ENCODE measurements at regions not wholly inside any gene's neighbourhood (a gene's known extent, or its start where the extent isn't known, plus 50 kb on each side); places are given as distances from the start of the nearest gene placed in this dataset.
A peak's percentile ranks its signal among the peaks of the same experiment; 100 is the strongest.

DNA sequence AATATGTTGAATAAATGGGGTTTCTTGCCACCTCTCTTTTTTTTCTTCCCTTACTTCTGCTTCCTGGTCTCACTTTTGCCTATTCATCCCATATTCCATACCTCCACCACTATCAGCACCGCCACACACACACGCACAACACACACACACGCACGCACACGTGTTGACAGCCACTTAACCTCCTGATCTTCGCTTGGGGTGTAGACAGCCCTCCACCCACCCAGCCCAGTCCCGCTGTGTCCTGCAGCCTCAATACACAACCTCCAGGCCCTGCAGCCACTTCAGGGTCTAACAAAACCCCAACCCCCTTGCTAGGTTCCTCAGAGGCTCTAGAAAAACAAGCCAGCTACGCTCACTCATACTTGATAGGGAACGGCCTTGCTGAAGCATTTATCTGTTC lies 72.3 kb downstream of the LINC00237 start:
- DNase-seq = no peak

DNA sequence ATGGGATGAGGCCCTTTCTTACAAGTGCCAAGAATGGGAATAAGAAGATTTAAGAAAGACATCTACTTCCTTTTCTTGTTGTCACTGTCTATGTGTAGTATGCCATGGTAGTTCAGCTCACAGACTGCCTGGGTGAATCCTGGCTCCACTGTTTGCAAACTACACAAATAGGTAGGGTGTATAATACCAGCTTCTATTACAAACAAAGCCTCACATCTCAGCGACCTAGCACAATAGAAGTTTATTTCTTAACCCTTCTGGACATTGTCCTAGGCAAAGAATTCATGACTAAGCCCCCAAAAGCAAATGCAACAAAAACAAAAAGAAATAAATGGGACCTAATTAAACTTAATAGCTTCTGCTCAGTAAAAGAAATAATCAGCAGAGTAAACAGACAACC lies 74.5 kb downstream of the LINC00237 start:
- DNase-seq = peak; percentile 89

DNA sequence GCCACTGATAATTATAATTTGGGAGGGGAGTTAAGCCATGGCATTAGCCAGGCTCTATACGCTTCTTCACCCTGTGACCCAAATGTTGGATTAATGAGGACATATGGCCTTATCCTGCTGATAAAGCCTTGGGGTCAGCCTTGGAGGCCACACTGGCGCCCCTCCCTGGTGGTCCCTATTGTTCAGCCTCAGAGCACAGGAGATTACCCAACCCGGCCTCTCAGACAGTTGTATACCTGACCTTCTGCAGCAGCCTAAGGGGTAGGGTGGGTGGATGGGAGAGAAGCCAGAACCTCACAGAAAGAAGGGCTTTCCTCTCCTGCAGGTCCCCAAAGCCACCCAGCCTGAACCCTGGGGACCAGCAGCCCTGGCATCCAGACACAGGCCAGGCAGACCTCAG lies 76.8 kb downstream of the LINC00237 start:
- no peak for DNase-seq

DNA sequence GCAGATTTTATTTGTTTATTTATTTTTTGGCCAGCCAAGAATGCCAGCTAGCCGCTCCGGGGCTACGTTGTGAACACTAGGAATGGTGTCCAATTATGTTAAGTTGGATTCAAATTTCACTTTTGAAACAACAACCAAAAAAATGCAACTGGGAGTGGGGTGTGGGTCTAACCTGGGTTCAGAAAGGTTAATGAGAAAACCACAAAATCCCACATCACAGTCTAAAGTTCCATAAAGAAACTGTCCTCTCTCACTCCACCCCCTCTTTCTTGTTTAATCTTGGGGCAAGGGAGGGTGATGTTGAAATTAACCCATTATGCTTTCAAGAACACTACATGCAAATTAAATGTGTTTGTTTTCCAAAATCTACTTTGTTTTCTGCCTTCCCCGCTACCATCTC lies 77.2 kb downstream of the LINC00237 start:
- DNase-seq = no peak

DNA sequence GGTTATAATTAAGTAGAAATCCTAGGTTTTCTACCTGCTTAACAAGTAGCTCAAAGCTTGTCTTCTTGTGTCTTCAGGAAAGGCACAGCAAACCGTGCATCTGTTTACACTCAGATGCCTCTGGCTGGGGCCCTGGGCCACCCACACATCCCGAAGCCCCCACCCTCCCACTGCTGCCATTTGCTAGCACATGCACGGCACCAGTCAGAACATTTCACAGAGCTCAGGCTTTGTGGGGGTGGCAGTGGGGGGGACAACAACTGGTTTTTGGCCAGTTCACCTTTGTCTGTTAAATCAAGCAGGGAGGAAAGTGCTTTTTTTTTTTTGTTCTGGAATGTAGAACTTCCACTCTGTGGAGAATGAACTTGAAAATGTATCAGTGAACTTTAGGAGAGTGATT lies 77.7 kb downstream of the LINC00237 start:
- no peak for DNase-seq

DNA sequence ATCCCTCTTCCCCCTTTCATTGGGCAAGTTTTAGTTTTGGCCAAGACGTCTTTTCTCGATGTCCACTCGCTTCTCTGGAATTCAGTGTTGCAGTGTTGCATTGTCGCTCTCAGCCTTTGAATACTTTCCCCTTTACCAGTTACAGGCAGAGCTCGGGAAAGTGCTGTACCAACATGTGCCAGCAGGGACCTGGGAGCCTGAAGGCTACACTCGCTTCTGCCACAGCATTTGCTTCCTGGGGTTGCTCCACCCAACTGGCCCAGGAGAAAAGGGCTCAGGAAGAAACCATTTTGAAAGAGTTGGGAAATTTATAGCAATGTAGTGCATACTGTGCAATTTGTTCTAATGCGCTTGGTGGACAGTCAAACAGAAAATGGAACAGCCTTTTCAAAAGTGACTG lies 78.6 kb downstream of the LINC00237 start:
- DNase-seq = no peak

DNA sequence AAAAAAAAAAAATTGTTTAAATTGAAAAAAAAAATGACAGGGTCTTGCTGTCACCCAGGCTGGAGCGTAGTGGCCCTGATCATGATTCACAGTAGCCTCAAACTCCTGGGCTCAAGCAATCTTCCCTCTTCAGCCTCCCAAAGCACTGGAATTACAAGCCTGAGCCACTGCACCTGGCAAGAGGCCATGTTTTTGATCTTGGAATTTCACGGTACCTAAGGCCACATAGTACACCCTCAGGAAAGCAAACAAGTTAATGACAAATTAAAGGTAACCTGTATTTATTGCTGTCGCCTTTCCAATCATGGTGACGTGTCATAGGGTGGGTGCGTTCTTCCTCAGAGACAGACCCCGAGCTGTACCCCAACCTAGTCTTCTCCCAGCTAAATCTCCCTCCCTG lies 79.2 kb downstream of the LINC00237 start:
- no peak for DNase-seq

DNA sequence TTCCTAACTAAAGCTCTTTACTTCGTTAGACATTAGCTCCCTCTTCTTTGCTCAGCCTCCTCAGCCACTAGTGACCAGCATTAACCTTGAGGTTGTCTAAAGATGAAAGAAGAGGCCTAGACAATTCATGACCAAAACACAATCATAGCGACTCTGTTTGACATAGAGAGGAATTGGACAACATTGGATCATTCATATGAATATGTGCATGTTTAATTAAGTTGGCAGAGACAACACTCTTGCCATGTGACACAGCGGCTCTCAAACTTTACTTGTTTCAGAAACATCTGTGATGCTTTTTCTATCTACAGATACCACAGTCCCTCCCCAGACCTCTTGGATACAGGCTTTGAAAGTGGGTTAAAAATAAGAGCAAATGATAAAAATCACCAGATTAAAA lies 81.7 kb downstream of the LINC00237 start:
- DNase-seq = no peak

DNA sequence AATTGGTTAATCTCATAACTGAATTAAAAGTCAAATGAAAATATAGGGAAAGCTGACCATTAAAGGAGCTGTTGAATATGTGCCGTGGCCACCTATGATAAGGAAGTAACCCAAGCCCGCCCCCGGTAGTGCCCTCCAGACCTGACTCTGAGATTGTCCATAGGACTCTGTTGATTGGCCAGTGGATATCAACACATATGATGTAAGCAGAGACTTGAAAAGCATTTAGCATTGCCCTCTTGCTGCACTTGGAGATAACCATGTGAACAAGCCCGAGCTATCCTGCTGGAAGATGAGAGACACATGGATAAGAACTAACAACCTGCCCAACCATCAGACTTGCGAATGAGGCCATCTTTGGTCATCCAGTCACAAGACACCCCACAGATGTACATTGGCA lies 83.2 kb downstream of the LINC00237 start:
- DNase-seq = no peak

DNA sequence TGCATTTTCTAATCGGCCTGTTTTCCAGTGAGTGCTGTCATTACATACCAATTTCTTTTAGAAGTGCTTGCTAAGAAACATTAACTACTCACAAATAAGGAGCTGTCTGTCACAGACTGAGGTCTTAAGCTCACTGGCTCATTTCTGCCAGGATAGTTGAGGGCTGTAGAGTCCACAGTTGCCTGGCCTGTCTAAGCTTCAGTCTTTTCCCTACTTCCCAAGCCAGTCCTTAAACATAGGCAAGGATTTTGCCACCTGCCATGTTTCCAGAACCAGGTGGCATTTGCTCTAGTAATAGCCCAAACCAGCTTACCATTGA lies 84.7 kb downstream of the LINC00237 start:
- no peak for DNase-seq

DNA sequence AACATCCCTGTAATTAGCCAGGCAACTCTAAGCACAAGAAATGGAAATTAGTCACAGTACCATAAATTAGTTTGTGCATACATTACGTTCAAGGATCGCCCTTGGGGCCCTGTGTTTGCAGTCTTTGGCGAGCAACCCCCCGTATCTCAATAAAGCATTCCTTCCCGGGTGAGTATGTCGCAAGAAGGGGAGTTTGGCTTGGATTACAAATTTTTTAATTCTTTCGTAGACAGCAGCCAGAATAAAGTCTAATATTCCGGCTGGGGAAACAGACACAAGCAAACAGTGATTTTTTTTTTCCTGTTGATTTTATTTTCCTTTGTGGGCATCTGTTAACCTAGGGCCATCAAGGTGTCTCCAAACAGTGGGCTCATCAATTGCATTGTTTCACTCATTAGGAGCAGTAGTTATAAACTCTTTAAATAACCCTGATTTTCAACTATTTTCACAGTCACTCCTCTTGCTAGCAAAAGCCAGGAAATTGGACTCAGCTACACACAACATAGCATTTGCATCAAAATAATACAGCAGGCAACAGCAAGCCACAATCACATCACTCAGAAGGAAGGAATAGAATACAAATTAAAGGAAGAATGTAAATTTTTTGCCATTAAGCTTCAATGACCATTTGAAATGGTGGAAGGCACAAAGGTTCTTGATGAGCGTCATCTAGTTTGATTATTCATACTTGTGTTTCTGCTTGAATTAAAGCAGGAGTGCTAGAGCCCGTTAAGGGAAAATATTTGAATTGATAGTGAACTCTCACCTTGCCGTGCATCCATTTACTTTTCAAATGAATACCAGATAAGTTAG lies 85.3 kb downstream of the LINC00237 start:
- no peak for DNase-seq

DNA sequence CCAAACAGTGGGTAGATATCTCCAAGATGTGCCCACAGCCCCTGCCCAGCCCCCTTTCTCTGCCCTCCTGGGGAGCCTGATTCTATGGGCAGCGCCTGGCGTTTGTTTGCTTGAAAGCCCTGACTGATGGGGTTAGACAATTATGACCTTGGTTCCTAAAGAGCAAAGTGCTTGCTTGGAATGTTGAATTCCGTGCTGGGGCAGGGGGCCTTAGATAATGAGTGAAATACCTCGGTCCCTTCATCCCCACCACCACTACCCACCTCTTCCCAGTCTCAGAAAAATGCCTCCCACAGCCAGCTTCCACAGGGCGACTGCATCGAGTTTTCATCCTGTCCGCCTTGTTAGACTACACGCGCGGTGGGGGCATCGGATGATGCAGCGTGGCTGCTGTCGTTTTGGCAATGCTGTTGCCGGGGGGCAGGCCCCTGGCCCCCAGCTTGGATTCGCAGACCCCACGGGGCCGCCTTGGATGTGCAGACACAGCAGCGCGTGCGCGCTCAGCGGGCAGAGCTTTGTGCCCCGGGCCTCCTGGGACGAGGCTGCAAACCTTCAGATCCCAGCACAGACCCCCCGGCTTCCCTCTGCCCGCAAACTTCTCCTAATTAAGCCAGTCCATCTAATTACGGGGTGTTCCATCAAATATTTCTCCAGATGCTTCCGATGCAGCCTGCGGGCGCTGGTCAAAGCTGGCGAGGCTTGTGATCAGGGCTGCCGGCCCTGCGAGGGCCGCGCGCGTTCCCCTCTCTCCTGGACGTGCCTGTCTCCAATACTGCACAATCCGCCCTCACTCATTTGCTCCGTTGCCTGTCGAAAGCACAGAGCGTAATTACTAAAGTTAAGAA lies 86.1 kb downstream of the LINC00237 start:
- no peak for DNase-seq

DNA sequence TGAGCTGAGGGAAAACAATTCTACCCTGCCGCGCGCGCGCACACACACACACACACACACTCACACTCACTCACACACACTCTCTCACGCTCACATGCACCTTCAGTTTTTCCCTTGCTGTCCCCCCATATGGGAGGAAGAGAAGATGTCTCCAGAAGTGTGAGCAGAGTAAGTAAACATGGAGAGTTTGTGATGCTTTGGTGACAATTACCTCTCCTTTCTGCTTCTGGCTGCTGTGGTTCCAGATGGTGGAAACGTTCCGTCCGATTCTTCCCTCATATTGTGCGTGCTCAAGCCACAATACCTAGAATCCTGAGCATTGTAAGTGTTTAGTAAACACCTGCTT lies 86.7 kb downstream of the LINC00237 start:
- no peak for DNase-seq

DNA sequence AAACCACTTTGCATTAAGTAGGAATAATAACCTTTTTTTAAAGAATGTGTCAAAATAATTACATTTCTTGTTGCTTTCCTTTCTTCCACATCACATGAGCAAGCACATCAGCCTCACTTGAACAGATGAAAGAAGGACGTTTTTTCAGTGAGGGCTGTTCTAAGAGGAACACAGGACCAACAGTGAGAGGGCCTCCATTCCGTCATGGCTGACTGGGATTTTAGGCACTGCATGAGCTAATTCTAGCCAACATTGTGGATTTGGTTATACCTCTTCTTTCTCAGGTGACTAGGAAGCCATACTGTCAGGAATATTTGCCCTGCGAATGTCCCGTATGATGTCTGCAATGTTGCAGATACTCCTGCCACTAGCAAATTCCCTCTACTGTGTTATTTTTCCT lies 87.6 kb downstream of the LINC00237 start:
- no peak for DNase-seq

DNA sequence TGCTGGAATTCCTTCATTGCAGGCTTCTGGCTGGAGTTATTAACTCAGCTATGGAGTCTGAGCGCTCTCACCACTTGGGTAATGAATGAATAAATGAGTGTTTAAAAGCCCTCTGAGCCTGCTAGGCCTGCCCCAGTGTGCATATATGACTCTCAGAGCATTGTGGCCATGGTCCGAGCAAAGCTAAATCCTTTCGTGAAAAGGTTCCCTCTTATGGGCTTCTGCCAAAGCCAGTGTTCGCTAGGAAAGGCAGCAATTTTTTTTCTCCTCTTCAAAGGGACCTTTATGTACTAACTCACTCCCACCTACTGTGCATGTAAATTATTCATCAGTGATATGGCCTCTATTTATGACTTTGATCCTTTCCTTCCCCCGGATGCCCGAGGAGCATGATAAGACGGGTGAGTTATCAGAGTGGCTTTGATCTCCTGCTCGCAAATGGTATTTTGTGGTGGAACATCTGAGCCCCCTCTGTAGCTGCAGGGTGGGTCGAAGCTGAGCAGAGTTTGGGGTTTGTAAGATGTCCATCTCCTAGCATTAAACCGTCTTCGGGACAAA lies 88.6 kb downstream of the LINC00237 start:
- no peak for DNase-seq

DNA sequence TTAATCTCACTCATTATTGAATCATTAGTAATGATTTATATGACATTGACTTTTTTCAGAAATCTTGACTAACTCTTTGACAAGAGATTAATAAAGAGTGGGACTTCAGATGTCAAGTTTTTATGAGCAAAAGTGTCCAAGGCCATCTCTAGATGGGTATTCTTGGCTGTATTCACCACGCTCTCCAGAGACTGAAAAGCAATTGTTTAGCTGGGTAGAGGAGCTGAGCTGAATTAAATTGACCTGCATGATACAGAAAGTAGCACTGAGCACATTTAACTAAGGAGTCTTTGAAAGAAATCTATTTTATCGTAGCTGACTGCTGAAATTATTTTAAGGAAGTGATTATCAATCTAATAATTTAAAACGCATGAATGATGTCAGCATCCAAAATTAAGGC lies 89.4 kb downstream of the LINC00237 start:
- DNase-seq = no peak

DNA sequence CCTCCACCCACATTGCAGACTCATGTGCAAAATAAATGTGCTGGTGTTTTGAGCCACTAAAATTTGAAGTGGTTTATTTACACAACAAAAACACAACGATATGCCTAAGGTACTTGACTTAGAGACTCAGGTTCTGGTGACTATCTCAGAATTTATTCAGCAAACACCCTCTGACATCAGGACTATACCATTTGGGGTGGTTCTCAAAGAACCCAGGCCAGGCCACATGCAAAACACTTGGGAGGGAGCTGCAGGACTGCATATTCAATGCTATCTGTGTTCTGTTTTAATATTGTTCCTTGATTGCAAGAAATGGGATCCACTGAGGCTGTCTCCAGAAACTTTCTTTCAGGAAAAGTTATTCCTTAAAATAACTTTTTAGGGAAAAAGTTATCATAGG lies 91.6 kb downstream of the LINC00237 start:
- no peak for DNase-seq

DNA sequence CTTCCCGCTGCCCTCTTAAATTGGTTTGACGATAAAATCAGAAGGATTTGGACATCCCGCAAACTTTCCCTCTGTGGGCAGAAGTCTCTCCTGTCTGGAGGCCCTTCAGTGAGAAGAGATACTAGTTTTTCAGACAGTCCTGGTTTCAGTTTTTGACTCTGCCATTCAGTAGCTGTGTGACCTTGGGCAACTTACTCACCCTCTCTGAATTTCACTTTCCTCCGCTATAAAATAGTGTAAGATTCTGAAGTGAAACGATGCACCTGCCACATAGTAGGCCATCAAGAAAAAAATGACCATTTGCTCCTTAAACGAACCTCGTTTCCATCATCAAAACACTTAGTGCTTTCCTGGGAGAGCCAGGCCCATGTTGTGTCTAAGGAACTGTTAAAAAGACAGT lies 97.2 kb downstream of the LINC00237 start:
- no peak for DNase-seq

DNA sequence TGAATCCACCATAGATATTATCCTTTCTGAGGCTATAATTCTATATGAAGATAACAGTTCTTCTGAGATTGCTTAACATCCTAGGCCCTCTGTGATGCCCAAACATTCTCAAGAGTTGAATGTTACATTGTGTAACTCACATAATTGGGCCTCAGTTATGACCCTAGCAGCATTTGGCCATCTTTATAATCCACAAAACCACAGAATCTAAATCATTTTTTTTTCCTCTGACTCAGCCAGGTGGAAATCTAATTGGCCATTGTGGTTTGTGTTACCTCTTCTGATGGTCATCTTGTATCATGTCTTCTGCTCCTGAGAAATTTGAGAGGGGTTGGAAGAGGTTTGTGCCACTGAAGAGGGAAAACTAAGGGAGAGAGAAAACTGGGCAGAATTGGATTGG lies 99.5 kb downstream of the LINC00237 start:
- no peak for DNase-seq

DNA sequence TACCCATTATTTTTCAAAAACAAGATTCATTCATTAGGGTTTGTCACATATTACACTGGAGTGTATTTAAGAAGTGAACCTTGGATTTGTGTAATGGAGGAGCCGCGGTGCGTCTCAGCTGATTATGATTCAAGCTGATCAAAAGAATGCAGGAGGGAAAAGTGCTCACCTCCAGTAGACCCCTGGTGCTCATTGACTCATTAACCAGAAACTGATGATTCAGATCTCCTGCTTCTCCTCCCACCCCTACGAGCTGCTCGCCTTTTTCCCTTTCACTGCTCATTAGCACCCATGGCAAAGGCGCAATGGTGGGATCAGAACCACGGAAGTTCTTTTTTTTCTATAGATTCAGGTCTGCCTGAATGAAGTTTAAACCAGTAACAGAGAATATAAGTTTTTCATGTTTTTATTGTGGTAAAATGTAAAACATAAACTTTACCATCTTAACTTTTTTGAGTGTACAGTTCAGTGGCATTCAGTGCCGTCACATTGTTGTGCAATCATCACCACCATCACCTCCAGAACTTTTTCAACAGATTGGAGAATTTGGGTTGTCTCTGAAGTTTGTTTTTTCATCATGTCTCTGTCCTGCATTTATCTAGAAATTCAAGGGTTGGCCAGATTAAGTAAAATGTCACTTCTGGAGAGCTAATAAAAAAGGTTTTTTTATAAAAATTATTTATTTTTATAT lies 101.6 kb downstream of the LINC00237 start:
- no peak for DNase-seq

DNA sequence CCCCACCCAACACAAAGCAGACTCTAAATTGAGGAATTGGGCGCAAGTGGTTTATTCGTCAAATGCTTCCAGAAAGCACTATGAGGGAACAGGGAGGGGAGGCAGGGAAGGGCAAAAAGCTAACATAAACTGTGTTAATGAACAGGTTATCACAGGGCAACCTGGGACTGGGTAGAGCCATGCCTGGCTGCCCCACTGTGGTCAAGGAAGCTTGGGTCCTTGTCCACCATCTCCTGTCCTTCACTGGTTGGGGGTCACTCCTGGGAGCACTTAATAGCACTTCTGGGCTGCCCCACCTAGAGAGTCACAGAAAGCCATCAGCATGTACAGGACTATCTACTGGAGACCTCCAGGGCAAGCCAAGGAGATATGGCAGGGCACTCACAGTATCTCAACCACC lies 102.3 kb downstream of the LINC00237 start:
- DNase-seq = no peak

DNA sequence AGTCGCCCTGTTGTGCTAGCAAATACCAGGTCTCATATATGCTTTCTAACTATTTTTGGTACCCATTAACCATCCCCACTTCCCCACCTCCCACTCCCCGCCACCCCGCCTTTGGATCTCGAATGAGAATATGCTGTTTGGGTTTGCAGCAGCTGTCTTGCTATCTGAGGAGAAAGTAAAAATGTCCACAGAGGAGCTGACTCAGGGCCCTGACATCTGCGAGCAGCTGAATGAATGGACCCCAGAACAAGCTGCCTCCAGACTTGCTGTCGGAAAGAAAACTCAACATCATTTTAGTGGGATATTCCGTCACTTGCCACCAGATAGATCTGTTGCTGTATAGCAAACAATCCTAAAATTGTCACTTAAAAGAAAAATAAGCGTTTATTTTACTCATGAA lies 103.7 kb downstream of the LINC00237 start:
- no peak for DNase-seq

DNA sequence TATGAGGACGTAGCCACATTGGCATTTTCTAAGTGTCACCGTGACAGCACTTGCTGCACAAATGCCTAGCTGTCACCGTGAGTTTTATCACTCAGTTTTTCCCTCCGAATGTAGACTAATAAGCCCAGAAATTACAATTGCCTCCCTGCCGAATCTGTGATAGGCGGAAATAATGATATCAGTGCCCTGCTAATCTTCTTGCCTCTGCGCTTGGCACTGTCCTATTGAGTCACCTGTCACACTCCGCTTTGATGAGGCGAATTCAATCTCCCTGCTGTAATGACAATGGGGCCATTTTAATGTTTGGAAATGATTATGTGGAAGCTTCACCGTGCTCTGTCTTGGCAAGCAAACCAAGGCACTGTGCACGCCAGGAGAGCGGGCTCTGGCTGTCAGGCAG lies 112.8 kb downstream of the LINC00237 start:
- no peak for DNase-seq
